ENCODE measurements at regions not wholly inside any gene's neighbourhood (a gene's known extent, or its start where the extent isn't known, plus 50 kb on each side); places are given as distances from the start of the nearest gene placed in this dataset.

- TF ChIP-seq CTCF (conservative IDR thresholded peaks at IDR 0.05 in 1 of 2, IDR thresholded peaks at IDR 0.05 in 1 of 2; ENCODE audit: low read depth in 1 of 2, low read length in 2 of 2) (no peak), EZH2 (IDR thresholded peaks at IDR 0.05; ENCODE audit: low read length, missing control alignments) (no peak)
These were observed 125.1 kb downstream of the ESM1 start for GRCh38 chr5:54860321-54860720.
